ENCODE measurements at regions not wholly inside any gene's neighbourhood (a gene's known extent, or its start where the extent isn't known, plus 50 kb on each side); places are given as distances from the start of the nearest gene placed in this dataset.

DNA sequence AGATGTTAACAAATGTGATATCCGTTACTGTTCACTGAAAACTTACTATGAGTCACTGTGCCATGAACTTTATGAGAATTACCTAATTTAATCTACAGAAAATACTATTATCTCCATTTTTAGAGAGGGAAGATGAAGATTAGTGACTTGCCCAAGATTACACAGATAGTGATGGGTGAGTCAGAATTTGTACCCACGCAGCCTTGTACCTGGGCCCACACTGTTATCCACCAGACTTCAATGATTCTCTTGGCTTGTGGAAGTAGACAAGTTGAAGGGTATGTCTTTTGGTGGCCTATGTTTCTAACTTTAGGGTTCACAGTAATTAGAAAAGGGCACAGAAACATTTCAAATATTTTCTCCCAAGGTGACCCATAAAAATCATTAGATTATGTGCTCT lies 472.5 kb upstream of the NR3C2 start (continued):
- TF ChIP-seq, protein P1, sequence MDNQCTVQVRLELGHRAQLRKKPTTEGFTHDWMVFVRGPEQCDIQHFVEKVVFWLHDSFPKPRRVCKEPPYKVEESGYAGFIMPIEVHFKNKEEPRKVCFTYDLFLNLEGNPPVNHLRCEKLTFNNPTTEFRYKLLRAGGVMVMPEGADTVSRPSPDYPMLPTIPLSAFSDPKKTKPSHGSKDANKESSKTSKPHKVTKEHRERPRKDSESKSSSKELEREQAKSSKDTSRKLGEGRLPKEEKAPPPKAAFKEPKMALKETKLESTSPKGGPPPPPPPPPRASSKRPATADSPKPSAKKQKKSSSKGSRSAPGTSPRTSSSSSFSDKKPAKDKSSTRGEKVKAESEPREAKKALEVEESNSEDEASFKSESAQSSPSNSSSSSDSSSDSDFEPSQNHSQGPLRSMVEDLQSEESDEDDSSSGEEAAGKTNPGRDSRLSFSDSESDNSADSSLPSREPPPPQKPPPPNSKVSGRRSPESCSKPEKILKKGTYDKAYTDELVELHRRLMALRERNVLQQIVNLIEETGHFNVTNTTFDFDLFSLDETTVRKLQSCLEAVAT (IDR thresholded peaks at IDR 0.05): no peak
- TF ChIP-seq KLF5 (IDR thresholded peaks at IDR 0.05; ENCODE audit: partially characterized antibody): no peak

DNA sequence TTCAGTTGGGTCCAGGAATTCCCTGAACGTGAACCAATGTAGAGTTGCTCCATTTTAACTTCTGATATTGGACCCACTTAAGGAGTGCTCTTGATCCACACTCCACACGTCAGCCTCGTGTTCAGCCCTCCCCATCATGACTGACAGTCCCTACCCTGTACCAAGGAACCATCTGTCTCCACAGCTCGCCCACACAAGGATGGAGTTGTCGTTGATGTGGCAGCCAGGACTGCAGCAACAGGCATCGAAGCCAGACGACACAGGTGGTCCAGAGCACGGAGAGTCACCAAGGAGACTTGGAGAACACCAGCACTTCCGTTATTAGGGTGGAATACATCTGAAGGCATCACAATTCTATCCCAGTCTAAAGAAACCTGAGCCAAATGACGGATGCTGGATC lies 472.1 kb upstream of the NR3C2 start:
- Histone ChIP-seq H3K27me3 (replicated peaks in 1 of 2; ENCODE audit: control insufficient read depth in 2 of 2, insufficient read depth in 2 of 2, low read length in 1 of 2) (no peaks in the 10 kb centered on the region), H3K4me3 (no peak overlapping the region), H3K27ac (ENCODE audit: control insufficient read depth, insufficient read depth) (no peak overlapping the region), H2AFZ (ENCODE audit: control insufficient read depth, low read depth, low read length) (no peak overlapping the region), H3K4me2 (ENCODE audit: control insufficient read depth, insufficient read depth) (no peak overlapping the region), H4K20me1 (ENCODE audit: control insufficient read depth, insufficient read depth) (no peaks in the 10 kb centered on the region), H3K36me3 (ENCODE audit: control insufficient read depth in 2 of 2, insufficient read depth in 2 of 2, low read length in 1 of 2) (no peaks in the 10 kb centered on the region), H3K79me2 (ENCODE audit: control insufficient read depth, insufficient read depth, low read length) (no peaks in the 10 kb centered on the region), H3K4me1 (ENCODE audit: control insufficient read depth, insufficient read depth, low read length) (no peaks in the 10 kb centered on the region), H3K9ac (ENCODE audit: control insufficient read depth, insufficient read depth, low read length) (no peak overlapping the region), H3K9me3 (replicated peaks; ENCODE audit: control insufficient read depth, insufficient read depth, low read length) (no peaks in the 10 kb centered on the region)
- 12% methylated on average over 10 of the region's 10 CpGs for whole genome bisulfite sequencing (ENCODE audit: insufficient coverage, insufficient replicate concordance, low lambda C conversion rate, missing lambda C conversion rate)
- BruUV-seq (replicated peaks): no TSS peak
- ChIA-PET SMC1A (ENCODE audit: uncharacterized antibody, unreplicated experiment) (no interaction called here), POLR2A (no interaction called here), CTCF (no interaction called here), RAD21 (ENCODE audit: unreplicated experiment) (no interaction called here)
- DNase-seq (ENCODE audit: low read depth, low spot score) (no peak), FAIRE-seq (no peak), ATAC-seq (no peak)
- intact Hi-C loops (cut with micrococcal nuclease; ENCODE audit: unreplicated experiment) (no loop called here), in situ Hi-C loops (cut with MboI) (no loop called here)
- TF ChIP-seq BHLHE40 (IDR thresholded peaks at IDR 0.05; ENCODE audit: borderline replicate concordance in 1 of 2, low read depth in 2 of 2, low read length in 1 of 2): no peak
- TF ChIP-seq, protein P2, sequence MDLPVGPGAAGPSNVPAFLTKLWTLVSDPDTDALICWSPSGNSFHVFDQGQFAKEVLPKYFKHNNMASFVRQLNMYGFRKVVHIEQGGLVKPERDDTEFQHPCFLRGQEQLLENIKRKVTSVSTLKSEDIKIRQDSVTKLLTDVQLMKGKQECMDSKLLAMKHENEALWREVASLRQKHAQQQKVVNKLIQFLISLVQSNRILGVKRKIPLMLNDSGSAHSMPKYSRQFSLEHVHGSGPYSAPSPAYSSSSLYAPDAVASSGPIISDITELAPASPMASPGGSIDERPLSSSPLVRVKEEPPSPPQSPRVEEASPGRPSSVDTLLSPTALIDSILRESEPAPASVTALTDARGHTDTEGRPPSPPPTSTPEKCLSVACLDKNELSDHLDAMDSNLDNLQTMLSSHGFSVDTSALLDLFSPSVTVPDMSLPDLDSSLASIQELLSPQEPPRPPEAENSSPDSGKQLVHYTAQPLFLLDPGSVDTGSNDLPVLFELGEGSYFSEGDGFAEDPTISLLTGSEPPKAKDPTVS (IDR thresholded peaks at IDR 0.05; ENCODE audit: low read depth, low read length): no peak
- no peak for TF ChIP-seq SMC3 (IDR thresholded peaks at IDR 0.05; ENCODE audit: borderline replicate concordance, low read length)
- no peak for TF ChIP-seq RB1 (IDR thresholded peaks at IDR 0.05; ENCODE audit: borderline replicate concordance)

Measured in GM12878 (cell line).